Keratinocyte (primary cell): ENCODE measurements at regions not wholly inside any gene's neighbourhood (a gene's known extent, or its start where the extent isn't known, plus 50 kb on each side); places are given as distances from the start of the nearest gene placed in this dataset.

ENCODE experiments used
- CTCF ChIP-seq, 3 experiments: IDR thresholded peaks in 1 of 3; conservative IDR thresholded peaks in 1 of 3; optimal IDR thresholded peaks in 1 of 3; 2 replicates in 2 of 3; 3 replicates in 1 of 3; pipeline versions ENCODE3 to v1.5.1; 2011; ENCODE audit warnings: low read length in 3 of 3, mild to moderate bottlenecking in 3 of 3, moderate library complexity in 2 of 3, control low read depth in 1 of 3, inconsistent platforms in 1 of 3; ENCODE audit not compliant: insufficient read depth in 2 of 3; ENCODE audit errors: extremely low read depth in 1 of 3
- EZH2 ChIP-seq: IDR thresholded peaks from one replicate; pipeline ENCODE4 v1.6.1; 2012; ENCODE audit warnings: inconsistent platforms, mild to moderate bottlenecking, low read length, moderate library complexity

- no peak for TF ChIP-seq CTCF (optimal IDR thresholded peaks at IDR 0.05 in 1 of 3, IDR thresholded peaks at IDR 0.05 in 1 of 3, conservative IDR thresholded peaks at IDR 0.05 in 1 of 3; ENCODE audit: extremely low read depth in 1 of 3, insufficient read depth in 2 of 3, low read length in 3 of 3)
- TF ChIP-seq EZH2: no peak
These were observed 1202.8 kb downstream of the DIAPH3 start for GRCh38 chr13:58960888-58961287.
